SH-SY5Y (cell line): ENCODE measurements at regions not wholly inside any gene's neighbourhood (a gene's known extent, or its start where the extent isn't known, plus 50 kb on each side); places are given as distances from the start of the nearest gene placed in this dataset.

Experiments
- GATA2 ChIP-seq: IDR thresholded peaks from 2 replicates; pipeline ENCODE4 v1.6.1; 2011; ENCODE audit warnings: mild to moderate bottlenecking, low read depth, low read length
- GATA3 ChIP-seq: IDR thresholded peaks from 2 replicates; pipeline ENCODE4 v1.6.1; 2011; ENCODE audit warnings: low read depth, mild to moderate bottlenecking, low read length, moderate library complexity

DNA sequence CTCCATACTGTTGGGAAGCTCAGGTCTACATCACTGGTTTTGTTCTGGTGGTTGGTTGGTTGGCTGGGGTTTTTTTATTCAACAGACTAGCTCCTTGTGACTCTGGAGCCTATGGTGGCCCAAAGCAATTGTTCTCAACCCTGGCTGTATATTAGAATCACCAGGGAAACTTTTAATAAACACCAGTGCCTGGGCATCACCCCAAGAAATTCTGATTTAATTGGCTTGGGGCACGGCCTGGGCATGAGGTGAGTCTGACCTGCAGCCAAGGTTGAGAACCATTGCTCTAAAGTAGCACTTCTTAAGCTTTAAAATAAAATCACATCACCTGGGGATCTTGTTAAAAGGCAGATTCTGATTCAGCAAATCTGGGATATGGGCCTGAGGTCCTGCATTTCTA is 184.1 kb downstream of the C1D start:
- TF ChIP-seq GATA2 (no peak), GATA3 (no peak)
